ENCODE measurements at regions not wholly inside any gene's neighbourhood (a gene's known extent, or its start where the extent isn't known, plus 50 kb on each side); places are given as distances from the start of the nearest gene placed in this dataset.

DNA sequence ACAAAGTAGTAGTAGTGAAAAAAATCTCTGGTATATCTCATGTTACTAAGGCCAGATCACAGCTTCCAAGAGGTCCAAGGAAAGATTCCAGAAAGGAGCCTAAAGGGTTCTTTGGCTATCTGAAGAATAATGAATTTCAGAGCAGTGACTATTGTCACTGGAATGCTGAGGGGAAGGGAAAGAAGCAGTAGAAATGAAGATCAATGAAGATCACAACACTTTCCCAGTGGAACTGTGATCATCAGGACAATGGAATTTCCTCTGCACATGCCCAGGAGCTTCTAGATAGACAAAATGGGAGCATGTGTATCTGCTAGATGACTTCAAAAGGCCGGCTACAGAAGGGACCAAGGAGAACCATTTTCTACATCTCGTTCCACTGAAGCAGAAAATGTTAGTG, 219.5 kb upstream of the PHYHIPL start:
- CTCF ChIA-PET, result no interaction called here
- no peak overlapping the region for H2BK120ac ChIP-seq (ENCODE audit: low read depth, low read length)
- in situ Hi-C loops (cut with MboI; ENCODE audit: low sequenced_read_pairs) (loop anchor here (25.0 kb wide), 1 partner anchor 655 kb away; no protein-coding TSS in a partner anchor), intact Hi-C loops (cut with micrococcal nuclease) (no loop called here), dilution Hi-C loops (cut with HindIII; ENCODE audit: low sequenced_read_pairs, unreplicated experiment) (no loop called here)
- no peak overlapping the region for H4K5ac ChIP-seq (ENCODE audit: low read depth, low read length)
- no peak overlapping the region for H3K4me2 ChIP-seq (ENCODE audit: low read depth, low read length)
- H3K23ac ChIP-seq (ENCODE audit: low read depth, low read length), result no peak overlapping the region
- ATAC-seq (ENCODE audit: low read depth) (peak; percentile 17; the same call in 1 of the 2 replicates), DNase-seq (peak; percentile 3)
- no peaks in the 10 kb centered on the region for H3K9me3 ChIP-seq (ENCODE audit: control insufficient read depth, insufficient read depth, low read length)
- no peaks in the 10 kb centered on the region for H3K79me1 ChIP-seq (ENCODE audit: low read depth in 1 of 2, low read length in 2 of 2)
- H2AFZ ChIP-seq (replicated peaks; ENCODE audit: low read length, poor library complexity), result no peak overlapping the region
- POLR2A ChIA-PET (ENCODE audit: unreplicated experiment), result no interaction called here
- no TSS peak for BruUV-seq (replicated peaks)
- no peaks in the 10 kb centered on the region for H4K20me1 ChIP-seq (ENCODE audit: insufficient read depth, low read length)
- no peak overlapping the region for H3K27ac ChIP-seq (ENCODE audit: insufficient read depth, low read length)
- H3K4me3 ChIP-seq (ENCODE audit: insufficient read depth, low read depth, low read length), result no peak overlapping the region
- H2BK20ac ChIP-seq (ENCODE audit: low read depth, low read length), result no peak overlapping the region
- no peaks in the 10 kb centered on the region for H3K4me1 ChIP-seq (ENCODE audit: control insufficient read depth, insufficient read depth, low read length)
- H2BK5ac ChIP-seq (ENCODE audit: low read depth, low read length, poor library complexity, severe bottlenecking), result no peak overlapping the region
- no peaks in the 10 kb centered on the region for H3K36me3 ChIP-seq (ENCODE audit: control insufficient read depth, insufficient read depth, low read length)
- H2BK15ac ChIP-seq (ENCODE audit: low read depth, low read length), result no peak overlapping the region
- H3K9ac ChIP-seq (ENCODE audit: low read depth, low read length), result no peak overlapping the region
- H3K18ac ChIP-seq (ENCODE audit: low read depth, low read length), result no peak overlapping the region
- H3K14ac ChIP-seq (replicated peaks; ENCODE audit: low read depth, low read length), result no peak overlapping the region
- no CpG with 5 or more reads among the region's 2 CpGs for WGBS, 2 experiments (ENCODE audit: extremely low coverage in 2 of 2, insufficient read length in 1 of 2)
- H3K9me1 ChIP-seq (ENCODE audit: insufficient read depth, low read length), result no peaks in the 10 kb centered on the region
- no peak overlapping the region for H4K91ac ChIP-seq (ENCODE audit: insufficient read depth, low read depth, low read length)
- no peak for TF ChIP-seq MXI1 (IDR thresholded peaks at IDR 0.05; ENCODE audit: borderline replicate concordance, low read depth, low read length)
- TF ChIP-seq RFX5 (IDR thresholded peaks at IDR 0.05; ENCODE audit: low read depth, low read length), result no peak
- no peak for TF ChIP-seq MAZ (IDR thresholded peaks at IDR 0.05; ENCODE audit: borderline replicate concordance, low read depth, low read length)
- no peak for TF ChIP-seq CHD1 (IDR thresholded peaks at IDR 0.05; ENCODE audit: low read depth, low read length)
- TF ChIP-seq RCOR1 (IDR thresholded peaks at IDR 0.05; ENCODE audit: insufficient replicate concordance, low read length), result no peak
- TF ChIP-seq POLR2A (IDR thresholded peaks at IDR 0.05; ENCODE audit: low read depth, low read length), result no peak
- TF ChIP-seq BHLHE40 (IDR thresholded peaks at IDR 0.05; ENCODE audit: low read depth, low read length), result no peak
- TF ChIP-seq, protein P1, sequence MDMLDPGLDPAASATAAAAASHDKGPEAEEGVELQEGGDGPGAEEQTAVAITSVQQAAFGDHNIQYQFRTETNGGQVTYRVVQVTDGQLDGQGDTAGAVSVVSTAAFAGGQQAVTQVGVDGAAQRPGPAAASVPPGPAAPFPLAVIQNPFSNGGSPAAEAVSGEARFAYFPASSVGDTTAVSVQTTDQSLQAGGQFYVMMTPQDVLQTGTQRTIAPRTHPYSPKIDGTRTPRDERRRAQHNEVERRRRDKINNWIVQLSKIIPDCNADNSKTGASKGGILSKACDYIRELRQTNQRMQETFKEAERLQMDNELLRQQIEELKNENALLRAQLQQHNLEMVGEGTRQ (IDR thresholded peaks at IDR 0.05; ENCODE audit: low read depth, low read length), result no peak
- no peak for TF ChIP-seq SMC3 (IDR thresholded peaks at IDR 0.05; ENCODE audit: low read depth, low read length)
- no peak for TF ChIP-seq MAFK (IDR thresholded peaks at IDR 0.05; ENCODE audit: low read depth, low read length)
- no peak for TF ChIP-seq NFE2L2 (IDR thresholded peaks at IDR 0.05; ENCODE audit: low read depth, low read length)
- no peak for TF ChIP-seq RAD21 (IDR thresholded peaks at IDR 0.05; ENCODE audit: low read length)
- TF ChIP-seq, protein P2, sequence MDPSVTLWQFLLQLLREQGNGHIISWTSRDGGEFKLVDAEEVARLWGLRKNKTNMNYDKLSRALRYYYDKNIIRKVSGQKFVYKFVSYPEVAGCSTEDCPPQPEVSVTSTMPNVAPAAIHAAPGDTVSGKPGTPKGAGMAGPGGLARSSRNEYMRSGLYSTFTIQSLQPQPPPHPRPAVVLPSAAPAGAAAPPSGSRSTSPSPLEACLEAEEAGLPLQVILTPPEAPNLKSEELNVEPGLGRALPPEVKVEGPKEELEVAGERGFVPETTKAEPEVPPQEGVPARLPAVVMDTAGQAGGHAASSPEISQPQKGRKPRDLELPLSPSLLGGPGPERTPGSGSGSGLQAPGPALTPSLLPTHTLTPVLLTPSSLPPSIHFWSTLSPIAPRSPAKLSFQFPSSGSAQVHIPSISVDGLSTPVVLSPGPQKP (IDR thresholded peaks at IDR 0.05; ENCODE audit: borderline replicate concordance, low read depth, low read length), result no peak
- no peak for TF ChIP-seq FOS (IDR thresholded peaks at IDR 0.05; ENCODE audit: low read depth, low read length)
- TF ChIP-seq, protein P3, sequence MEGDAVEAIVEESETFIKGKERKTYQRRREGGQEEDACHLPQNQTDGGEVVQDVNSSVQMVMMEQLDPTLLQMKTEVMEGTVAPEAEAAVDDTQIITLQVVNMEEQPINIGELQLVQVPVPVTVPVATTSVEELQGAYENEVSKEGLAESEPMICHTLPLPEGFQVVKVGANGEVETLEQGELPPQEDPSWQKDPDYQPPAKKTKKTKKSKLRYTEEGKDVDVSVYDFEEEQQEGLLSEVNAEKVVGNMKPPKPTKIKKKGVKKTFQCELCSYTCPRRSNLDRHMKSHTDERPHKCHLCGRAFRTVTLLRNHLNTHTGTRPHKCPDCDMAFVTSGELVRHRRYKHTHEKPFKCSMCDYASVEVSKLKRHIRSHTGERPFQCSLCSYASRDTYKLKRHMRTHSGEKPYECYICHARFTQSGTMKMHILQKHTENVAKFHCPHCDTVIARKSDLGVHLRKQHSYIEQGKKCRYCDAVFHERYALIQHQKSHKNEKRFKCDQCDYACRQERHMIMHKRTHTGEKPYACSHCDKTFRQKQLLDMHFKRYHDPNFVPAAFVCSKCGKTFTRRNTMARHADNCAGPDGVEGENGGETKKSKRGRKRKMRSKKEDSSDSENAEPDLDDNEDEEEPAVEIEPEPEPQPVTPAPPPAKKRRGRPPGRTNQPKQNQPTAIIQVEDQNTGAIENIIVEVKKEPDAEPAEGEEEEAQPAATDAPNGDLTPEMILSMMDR (conservative IDR thresholded peaks at IDR 0.05; ENCODE audit: low read depth, low read length), result no peak
- no peak for TF ChIP-seq CEBPB (IDR thresholded peaks at IDR 0.05; ENCODE audit: low read depth, low read length)
- no peak overlapping the region for H3K4ac ChIP-seq (ENCODE audit: low read depth, low read length)
- H3K56ac ChIP-seq (ENCODE audit: extremely low read depth, insufficient read depth, low read length), result no peak overlapping the region
- no peak overlapping the region for H2AK5ac ChIP-seq (ENCODE audit: low read depth, low read length)
- no peak overlapping the region for H2AK9ac ChIP-seq (replicated peaks; ENCODE audit: low read depth, low read length, poor library complexity)
- H3K27me3 ChIP-seq (ENCODE audit: control insufficient read depth, insufficient read depth, low read length), result peaks cover 10% of the 10 kb centered on the region
- H4K8ac ChIP-seq (ENCODE audit: low read depth in 2 of 2, low read length in 2 of 2), result no peak overlapping the region
